ENCODE measurements at regions not wholly inside any gene's neighbourhood (a gene's known extent, or its start where the extent isn't known, plus 50 kb on each side); places are given as distances from the start of the nearest gene placed in this dataset.

DNA sequence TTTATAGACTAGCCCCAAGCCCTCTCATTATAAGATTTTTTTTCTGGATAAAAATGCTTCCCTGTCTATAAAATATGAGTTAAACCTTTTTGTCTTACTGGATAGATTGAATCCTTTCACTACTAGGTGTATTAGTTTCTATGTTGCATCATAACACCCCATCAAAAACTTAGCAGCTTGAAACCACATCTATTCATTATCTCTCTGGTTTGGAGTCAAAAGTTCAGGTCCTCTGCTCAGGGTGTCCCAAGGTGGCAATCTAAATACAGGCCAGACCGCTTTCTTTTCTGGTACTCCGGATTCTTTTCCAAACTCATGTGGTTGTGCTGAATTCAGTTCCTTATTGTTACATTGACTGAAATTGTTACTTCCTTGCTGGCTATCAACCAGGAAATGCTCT, 515.5 kb downstream of the PDHA2 start:
- Histone ChIP-seq H3K36me3 (no peaks in the 10 kb centered on the region), H3K27me3 (ENCODE audit: insufficient read depth, low read depth, severe bottlenecking) (no peaks in the 10 kb centered on the region), H3K27ac (no peak overlapping the region), H3K4me3 (ENCODE audit: low read depth, low read length) (no peak overlapping the region), H3K9me3 (ENCODE audit: severe bottlenecking) (no peaks in the 10 kb centered on the region)
- TF ChIP-seq, protein P1, sequence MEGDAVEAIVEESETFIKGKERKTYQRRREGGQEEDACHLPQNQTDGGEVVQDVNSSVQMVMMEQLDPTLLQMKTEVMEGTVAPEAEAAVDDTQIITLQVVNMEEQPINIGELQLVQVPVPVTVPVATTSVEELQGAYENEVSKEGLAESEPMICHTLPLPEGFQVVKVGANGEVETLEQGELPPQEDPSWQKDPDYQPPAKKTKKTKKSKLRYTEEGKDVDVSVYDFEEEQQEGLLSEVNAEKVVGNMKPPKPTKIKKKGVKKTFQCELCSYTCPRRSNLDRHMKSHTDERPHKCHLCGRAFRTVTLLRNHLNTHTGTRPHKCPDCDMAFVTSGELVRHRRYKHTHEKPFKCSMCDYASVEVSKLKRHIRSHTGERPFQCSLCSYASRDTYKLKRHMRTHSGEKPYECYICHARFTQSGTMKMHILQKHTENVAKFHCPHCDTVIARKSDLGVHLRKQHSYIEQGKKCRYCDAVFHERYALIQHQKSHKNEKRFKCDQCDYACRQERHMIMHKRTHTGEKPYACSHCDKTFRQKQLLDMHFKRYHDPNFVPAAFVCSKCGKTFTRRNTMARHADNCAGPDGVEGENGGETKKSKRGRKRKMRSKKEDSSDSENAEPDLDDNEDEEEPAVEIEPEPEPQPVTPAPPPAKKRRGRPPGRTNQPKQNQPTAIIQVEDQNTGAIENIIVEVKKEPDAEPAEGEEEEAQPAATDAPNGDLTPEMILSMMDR (IDR thresholded peaks at IDR 0.05; ENCODE audit: low read depth, low read length): no peak
- DNase-seq: no peak

DNA sequence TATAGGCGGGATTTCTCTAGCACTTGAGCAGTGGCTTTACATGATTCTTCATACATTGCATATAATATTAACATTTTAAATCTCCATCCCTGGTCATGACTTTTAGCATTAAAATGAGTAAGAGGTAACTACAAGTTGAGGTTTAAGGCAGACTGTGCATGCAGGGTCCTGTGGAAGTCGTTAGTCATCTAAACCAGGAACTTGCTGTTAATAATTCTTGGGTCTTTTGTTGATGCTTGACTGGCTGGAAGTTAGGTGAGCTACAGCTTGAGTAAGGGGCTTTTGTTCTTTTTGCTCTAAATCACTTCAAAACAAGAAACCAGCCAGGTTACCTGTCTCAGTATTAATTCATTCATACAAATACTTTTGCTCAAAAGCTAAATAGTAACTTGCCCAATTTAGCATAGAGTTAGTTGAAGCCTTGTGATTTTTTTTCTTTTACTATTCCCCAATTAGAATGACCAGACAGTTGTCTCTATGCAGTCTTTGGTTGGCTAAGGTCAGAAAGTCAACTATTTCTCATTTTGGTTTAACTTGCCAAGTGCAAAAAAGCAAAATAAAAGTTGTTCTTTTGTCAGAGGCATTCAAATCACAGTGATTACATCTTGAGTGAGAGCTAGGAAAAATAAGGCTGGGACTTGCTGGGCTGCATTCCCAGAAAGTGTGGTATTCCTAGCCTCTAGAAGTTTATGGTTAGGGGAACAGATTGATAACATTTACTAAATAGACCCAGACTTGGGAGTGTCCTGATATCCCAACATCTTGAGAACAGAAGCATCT, 516.9 kb downstream of the PDHA2 start:
- no peaks in the 10 kb centered on the region for H3K9me3 ChIP-seq (ENCODE audit: severe bottlenecking)
- TF ChIP-seq, protein P1 (IDR thresholded peaks at IDR 0.05; ENCODE audit: low read depth, low read length): no peak
- H3K4me3 ChIP-seq (ENCODE audit: low read depth, low read length): no peak overlapping the region
- H3K27ac ChIP-seq: no peak overlapping the region
- H3K27me3 ChIP-seq (ENCODE audit: insufficient read depth, low read depth, severe bottlenecking): no peaks in the 10 kb centered on the region
- DNase-seq: no peak
- H3K36me3 ChIP-seq: no peaks in the 10 kb centered on the region

DNA sequence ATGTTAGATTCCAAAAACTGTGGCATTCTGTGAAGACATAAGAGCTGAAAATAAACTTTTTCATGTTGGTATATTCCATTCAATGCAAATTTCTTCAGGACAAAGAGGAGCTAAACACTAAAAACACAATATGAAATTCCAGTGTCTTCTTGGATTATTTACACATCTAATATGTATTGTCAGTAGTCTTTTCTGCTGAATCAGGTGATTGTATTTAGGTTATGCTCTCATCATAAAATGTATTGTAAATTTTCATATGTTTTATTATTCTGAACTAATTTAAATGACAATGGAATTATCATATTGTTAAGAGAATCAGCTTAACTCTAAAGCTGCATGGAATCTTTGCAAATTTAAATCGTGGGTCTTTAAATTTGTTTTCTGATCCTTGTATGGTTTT, 526.7 kb downstream of the PDHA2 start:
- Histone ChIP-seq H3K9me3 (ENCODE audit: severe bottlenecking) (peaks cover 5% of the 10 kb centered on the region), H3K27ac (no peak overlapping the region), H3K4me3 (ENCODE audit: low read depth, low read length) (no peak overlapping the region), H3K36me3 (no peaks in the 10 kb centered on the region), H3K27me3 (ENCODE audit: insufficient read depth, low read depth, severe bottlenecking) (no peaks in the 10 kb centered on the region)
- TF ChIP-seq, protein P1 (IDR thresholded peaks at IDR 0.05; ENCODE audit: low read depth, low read length): no peak
- DNase-seq: no peak

DNA sequence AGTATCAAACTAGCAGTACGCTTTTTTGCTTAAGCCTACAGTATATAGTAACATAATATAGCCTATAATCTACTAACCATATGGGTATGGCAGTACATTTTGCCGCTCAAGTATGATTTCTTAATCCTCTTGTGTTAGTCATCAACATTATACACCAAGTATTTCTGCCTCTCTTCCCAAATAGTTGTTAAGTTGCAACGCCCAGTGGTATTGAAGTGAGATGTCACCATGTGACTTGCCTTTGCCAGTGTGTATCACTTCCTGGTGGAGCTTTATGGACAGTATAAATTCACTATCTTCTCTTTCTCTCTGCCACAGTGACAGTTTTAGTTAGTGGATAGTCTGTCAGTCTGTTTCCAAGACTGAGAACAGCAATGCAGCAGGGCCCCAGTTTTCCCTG, 535.5 kb downstream of the PDHA2 start:
- H3K9me3 ChIP-seq (ENCODE audit: severe bottlenecking): peaks cover 5% of the 10 kb centered on the region
- H3K36me3 ChIP-seq: no peaks in the 10 kb centered on the region
- TF ChIP-seq, protein P1 (IDR thresholded peaks at IDR 0.05; ENCODE audit: low read depth, low read length): no peak
- no peak overlapping the region for H3K4me3 ChIP-seq (ENCODE audit: low read depth, low read length)
- no peaks in the 10 kb centered on the region for H3K27me3 ChIP-seq (ENCODE audit: insufficient read depth, low read depth, severe bottlenecking)
- no peak overlapping the region for H3K27ac ChIP-seq
- no peak for DNase-seq

DNA sequence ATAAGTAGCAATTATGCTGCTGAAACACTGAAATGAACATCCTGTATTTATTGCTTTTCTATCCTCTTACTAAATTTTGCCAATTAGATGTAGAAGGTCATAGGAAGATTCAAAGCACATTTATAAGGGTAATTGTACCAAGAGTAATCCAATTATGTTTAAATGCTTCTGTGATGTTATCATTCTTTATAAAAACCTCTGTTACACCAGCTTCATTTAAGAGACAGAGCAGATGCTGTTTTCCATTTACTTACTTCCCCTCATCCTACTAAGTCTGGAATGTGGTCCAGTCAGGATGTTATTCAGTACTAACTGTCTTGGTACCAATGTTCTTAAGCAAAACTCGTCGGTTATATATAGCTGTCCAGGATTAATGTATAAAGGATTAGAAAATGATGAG, 539.6 kb downstream of the PDHA2 start:
- no peaks in the 10 kb centered on the region for H3K27me3 ChIP-seq (ENCODE audit: insufficient read depth, low read depth, severe bottlenecking)
- H3K9me3 ChIP-seq (ENCODE audit: severe bottlenecking): peaks cover 6% of the 10 kb centered on the region
- no peaks in the 10 kb centered on the region for H3K36me3 ChIP-seq
- H3K4me3 ChIP-seq (ENCODE audit: low read depth, low read length): no peak overlapping the region
- DNase-seq: no peak
- TF ChIP-seq, protein P1 (IDR thresholded peaks at IDR 0.05; ENCODE audit: low read depth, low read length): no peak
- no peak overlapping the region for H3K27ac ChIP-seq

DNA sequence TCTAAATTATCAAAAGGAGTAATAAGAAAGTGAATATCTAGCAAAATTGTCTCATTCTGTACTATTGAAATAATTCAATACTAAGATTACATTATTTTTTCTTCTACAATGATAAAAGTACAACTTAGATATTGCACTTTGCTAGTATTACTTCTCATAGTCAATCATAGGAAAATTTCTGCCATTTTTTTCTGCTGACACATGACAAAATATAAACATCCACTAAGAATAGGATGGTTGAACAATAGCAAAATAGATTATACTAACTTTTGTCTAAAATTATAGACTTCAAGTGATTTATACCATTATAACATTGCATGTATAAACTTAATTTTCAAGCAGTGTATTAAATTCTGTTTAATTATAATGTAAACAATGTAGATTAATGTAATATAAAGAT, 540.2 kb downstream of the PDHA2 start:
- Histone ChIP-seq H3K27me3 (ENCODE audit: insufficient read depth, low read depth, severe bottlenecking) (no peaks in the 10 kb centered on the region), H3K27ac (no peak overlapping the region), H3K9me3 (ENCODE audit: severe bottlenecking) (peaks cover 6% of the 10 kb centered on the region), H3K36me3 (no peaks in the 10 kb centered on the region), H3K4me3 (ENCODE audit: low read depth, low read length) (no peak overlapping the region)
- TF ChIP-seq, protein P1 (IDR thresholded peaks at IDR 0.05; ENCODE audit: low read depth, low read length): no peak
- no peak for DNase-seq

All from WERI-Rb-1 (cell line).